GM12865 (cell line): ENCODE measurements at regions not wholly inside any gene's neighbourhood (a gene's known extent, or its start where the extent isn't known, plus 50 kb on each side); places are given as distances from the start of the nearest gene placed in this dataset.

Source experiments
- DNase-seq: peaks from one replicate; pipeline ENCODE4 v3.0.0; 2010; ENCODE audit warnings: low read depth
- H3K4me3 ChIP-seq: 2 replicates; pipeline ENCODE4 v1.5.1; 2011; ENCODE audit warnings: mild to moderate bottlenecking, low read depth, low read length, control low read depth
- CTCF ChIP-seq: IDR thresholded peaks from 2 replicates; pipeline ENCODE4 v1.5.1; 2011; ENCODE audit warnings: low read length, control low read depth, low read depth, inconsistent platforms; ENCODE audit not compliant: insufficient read depth; ENCODE audit errors: missing control alignments

- no peak for DNase-seq
- H3K4me3 ChIP-seq, result no peak overlapping the region
- TF ChIP-seq CTCF, result no peak
These were observed 296.7 kb upstream of the ATP5MC3 start for GRCh38 chr2:175478096-175478768.

DNA sequence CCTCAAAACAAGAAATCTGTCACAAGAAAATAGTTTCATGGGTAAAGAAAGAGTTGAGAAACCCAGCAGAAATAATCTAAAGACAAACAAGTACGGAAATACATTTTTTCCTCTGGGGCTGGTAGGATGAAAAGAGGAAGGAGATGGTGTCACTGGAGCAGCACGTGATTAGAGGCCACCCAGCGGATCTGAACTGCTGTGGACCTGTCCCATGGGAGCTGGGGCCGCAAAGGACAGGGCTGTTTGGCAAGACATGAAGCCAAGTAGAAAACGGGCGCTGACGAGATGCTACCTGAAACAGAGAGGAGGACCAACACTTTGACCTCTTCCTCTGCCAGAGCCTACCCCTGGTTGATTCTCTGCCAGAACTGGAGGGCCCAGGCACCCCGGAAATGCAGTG lies 295.4 kb upstream of the ATP5MC3 start:
- DNase-seq, result no peak
- no peak overlapping the region for H3K4me3 ChIP-seq
- TF ChIP-seq CTCF, result no peak

DNA sequence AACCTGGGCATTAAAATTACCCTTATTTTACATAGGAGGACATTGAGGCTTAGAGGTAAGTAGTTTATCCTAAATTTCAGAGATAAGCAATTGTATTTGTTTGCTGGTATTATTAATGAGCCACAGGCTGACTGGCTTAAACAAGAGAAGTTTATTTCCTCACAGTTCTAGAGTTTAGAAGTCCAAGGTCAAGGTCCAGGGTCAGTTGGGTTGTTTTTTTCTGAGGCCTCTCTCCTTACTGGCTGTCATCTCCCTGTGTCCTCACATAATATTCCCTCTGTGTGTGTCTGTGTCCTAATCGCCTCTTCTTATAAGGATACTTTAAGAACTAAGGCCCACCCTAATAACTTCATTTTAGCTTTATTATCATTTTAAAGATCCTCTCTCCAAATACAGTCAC lies 294.9 kb upstream of the ATP5MC3 start:
- H3K4me3 ChIP-seq, result no peak overlapping the region
- DNase-seq, result no peak
- TF ChIP-seq CTCF, result no peak

DNA sequence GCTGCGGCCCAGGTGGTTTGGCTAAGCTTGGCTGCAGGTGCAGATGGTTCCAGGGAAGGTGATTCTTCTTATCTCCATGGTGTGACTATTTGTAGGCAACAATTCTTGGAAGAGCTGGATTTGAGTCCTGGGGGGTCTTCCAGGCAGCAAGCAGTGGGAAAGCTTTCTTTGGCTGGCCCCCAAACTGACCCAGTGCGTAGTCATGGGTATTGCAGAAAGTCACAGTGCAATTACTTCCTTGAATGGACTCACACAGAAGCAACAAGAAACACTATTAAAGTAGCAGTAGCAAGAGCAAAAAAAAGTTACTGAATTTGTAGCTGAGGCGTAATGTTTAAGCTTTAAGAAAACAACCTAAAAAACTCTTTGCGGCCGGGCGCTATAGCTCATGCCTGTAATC lies 293.6 kb upstream of the ATP5MC3 start:
- DNase-seq, result no peak
- H3K4me3 ChIP-seq, result no peak overlapping the region
- TF ChIP-seq CTCF, result no peak

- no peak for TF ChIP-seq CTCF
- DNase-seq, result no peak
- H3K4me3 ChIP-seq, result no peak overlapping the region
These were observed 287.1 kb upstream of the ATP5MC3 start for GRCh38 chr2:175468431-175469098.

GRCh38 chr2:175465101-175465500 lies 283.6 kb upstream of the ATP5MC3 start:
- no peak for TF ChIP-seq CTCF
- DNase-seq, result no peak
- no peak overlapping the region for H3K4me3 ChIP-seq

- H3K4me3 ChIP-seq, result no peak overlapping the region
- TF ChIP-seq CTCF, result no peak
- no peak for DNase-seq
These were observed 282.8 kb upstream of the ATP5MC3 start for GRCh38 chr2:175464311-175464670.
